HUDEP-2 (cell line): ENCODE measurements at regions not wholly inside any gene's neighbourhood (a gene's known extent, or its start where the extent isn't known, plus 50 kb on each side); places are given as distances from the start of the nearest gene placed in this dataset.

ENCODE experiments used
- DNase-seq, 76 experiments: peaks; one replicate each; lab custom pipeline; 2025; ENCODE audit not compliant: unreplicated experiment in 76 of 76; lab: John Stamatoyannopoulos, UW

- DNase-seq = no peak
These were observed 704.1 kb downstream of the PRELID2 start for GRCh38 chr5:145130996-145131395.

- no peak for DNase-seq
These were observed 705.3 kb downstream of the PRELID2 start for GRCh38 chr5:145129797-145130196.

- DNase-seq = no peak
These were observed 710.3 kb downstream of the PRELID2 start for GRCh38 chr5:145124806-145125205.

DNA sequence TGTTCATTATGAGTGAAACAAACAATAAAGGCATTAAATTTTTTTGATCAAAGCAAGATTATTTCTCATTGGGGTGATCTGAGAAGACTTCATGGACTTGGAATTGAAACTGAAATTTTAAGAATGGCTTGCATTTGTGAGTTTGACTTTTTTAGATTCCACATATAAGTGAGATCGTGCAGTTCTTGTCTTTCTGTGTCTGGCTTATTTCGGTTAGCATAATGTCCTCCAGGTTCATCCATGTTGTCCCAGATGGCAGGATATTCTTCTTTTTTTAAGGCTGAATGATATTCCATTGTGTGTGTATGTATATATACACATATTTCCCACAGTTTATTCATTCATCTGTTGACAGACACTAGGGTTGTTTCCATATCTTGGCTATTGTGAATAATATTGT lies 716.5 kb downstream of the PRELID2 start:
- DNase-seq = no peak

DNA sequence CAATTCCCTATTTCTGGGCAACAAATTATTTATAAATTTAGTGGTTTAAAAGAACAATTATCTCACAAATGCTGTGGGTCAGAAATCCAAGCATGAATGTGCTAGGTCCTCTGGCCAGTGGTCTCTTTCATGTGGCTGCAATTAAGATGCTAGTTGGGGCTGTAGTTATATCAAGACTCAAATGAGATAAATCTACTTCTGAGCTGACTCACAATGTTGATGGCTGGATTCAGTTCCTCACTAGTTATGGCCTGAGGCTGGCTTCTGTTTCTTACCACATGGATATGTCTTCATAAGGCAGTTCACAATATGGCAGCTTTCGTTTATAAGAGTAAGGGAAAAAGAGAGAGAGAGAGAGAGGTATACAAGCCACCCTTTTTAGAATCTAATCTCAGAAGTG lies 717.0 kb downstream of the PRELID2 start:
- DNase-seq = no peak

DNA sequence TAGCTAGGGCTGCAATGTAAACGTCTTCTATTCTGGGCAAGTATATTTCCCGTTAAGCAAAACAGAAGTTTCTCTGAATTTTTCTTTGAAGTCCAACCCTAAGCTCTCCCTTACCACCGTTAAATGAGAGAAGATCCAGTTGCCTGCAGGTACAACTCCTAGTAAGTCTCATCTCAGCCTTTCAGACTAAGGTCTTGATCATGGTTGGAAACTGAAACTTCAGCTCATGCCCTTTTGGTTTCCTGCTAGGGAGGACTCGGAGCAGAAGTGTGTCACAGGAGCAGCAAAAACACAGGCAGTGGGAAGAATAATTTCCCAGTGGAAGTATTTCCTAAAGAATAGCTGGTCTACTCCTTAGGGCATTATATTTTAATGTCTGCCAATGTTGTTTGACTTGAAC lies 717.9 kb downstream of the PRELID2 start:
- DNase-seq = no peak

DNA sequence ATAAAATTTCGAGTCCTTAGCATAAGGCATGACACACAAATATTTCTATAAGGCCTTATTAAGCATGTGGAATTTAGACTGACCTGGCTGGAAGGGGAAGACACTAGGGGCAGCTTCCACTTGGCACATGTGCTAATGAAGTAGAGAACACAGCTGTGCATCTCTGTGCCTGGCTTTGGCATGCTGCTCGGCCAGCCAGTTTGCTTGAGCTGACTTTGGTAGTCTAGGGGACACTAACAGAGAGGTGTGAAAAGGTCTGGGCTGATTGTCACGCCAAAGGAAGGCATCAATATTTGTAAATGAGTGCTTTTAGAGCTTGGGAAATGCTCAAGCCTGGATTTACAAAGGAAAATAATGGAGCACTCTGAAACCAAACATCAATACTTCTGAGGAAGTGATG lies 723.7 kb downstream of the PRELID2 start:
- DNase-seq = no peak

GRCh38 chr5:145110834-145111233 lies 724.3 kb downstream of the PRELID2 start:
- no peak for DNase-seq

DNA sequence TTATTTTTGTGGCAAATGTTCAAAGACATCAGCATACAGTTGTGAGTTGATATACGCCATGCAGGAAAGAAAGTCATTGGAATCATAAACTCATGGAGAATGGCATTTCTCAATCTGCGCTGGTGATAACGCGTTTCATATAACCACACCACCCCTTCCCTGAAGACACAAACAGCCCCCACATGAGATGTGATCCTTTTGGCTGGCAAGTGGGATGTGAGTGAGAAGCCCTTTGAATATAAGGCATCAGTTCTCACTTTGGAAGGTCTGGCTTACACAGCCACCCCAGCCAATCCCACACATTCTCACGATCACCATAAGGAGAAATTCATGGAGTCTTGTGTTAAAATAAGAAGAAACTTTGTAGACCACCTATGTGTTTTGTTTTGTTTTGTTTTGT lies 725.0 kb downstream of the PRELID2 start:
- no peak for DNase-seq

DNA sequence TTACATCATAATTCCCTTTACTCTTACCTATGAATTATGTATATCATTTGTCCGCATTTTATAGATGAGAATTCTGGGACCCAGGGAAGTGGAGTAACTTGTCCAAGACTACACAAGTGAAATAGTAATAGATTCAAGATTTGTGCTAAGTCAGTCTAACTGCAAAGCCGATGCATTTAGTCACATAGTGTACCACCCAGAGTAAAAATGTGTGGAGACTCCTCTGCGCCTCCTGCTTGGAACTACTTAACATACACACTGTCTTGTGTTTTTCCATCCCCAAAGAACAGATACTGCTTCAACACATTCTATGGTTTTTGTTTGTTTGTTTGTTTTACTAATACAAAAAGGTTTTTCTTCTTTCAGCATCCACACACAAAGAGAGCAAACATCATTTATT lies 729.8 kb downstream of the PRELID2 start:
- no peak for DNase-seq

GRCh38 chr5:145104106-145104505 lies 731.0 kb downstream of the PRELID2 start:
- DNase-seq = no peak

DNA sequence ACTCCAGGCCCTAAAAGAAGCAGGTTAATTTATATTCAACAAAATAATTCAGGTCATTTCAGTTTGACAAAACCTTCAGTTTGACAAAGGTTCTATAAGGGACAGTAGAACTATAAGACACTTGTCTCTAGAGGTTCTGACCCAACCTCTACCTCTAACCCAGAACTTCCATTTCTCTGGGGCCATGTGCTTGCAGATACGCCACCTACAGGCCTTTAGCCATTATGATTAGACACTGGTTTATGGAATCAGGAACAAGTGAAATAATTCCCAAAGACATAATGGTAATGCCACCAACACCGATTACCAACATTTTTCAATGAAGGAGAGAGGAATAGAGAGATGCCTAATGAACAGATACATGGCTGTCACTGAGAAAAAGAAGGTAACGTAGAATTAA lies 733.9 kb downstream of the PRELID2 start:
- DNase-seq = peak in 1 of 76 experiments; percentile 3

GRCh38 chr5:145090115-145090514 lies 745.0 kb downstream of the PRELID2 start:
- no peak for DNase-seq

DNA sequence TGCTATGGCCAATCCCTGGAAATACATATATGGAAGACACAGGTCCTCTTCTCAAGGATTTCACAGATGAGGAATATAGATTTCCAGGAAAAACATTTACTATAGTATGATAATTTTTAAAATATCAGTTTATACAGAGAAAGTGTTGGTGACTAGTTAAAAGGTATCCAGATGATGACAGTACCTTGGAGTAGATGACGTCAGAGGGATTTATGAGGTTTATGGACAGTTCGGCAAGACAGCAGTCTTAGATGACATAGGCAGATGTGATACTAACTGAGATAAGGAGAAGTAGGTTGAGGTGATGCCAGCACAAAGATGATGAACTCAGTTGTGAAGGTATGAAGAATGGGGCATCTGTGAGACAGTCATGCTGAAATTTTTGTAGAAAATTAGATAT lies 750.3 kb downstream of the PRELID2 start:
- DNase-seq = no peak

GRCh38 chr5:145077028-145077427 lies 758.1 kb downstream of the PRELID2 start:
- no peak for DNase-seq

DNA sequence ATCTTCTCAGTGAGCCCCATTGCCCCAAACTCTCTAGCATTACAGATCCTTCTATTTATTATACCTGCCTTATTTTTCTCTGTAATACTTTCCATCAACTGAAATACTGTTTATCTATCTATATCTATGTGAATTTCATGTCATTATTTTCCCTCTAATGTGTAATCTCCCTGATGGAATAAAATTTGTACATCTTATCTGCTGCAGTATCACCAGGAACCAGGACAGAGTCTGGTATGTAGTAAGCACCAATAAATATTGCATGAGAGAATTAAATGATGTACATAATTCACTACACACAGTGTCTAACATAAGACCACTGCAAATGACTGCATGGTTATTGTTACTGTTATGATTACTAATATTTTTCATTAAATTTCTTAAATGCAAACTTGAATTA lies 759.1 kb downstream of the PRELID2 start:
- no peak for DNase-seq

GRCh38 chr5:145072889-145073288 lies 762.3 kb downstream of the PRELID2 start:
- DNase-seq = no peak

DNA sequence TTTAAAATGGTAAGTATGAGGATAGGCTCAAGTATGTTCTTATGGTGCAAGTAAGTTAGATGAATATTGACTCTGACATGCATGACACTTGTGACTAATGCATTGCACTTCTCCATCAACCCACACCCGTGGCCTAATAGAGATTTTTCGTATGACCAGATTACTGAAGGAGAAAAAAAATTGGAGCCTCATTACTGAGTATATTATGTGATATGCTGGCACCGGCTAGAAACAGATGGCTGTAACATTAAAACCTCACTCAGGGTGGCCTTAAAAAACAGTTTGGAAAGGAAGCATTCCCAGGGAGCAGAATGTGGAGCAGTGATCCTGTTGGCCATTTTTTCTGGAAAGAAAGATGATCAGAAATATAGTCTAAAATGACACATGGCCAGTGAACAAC lies 766.4 kb downstream of the PRELID2 start:
- no peak for DNase-seq

GRCh38 chr5:145062280-145063062 lies 772.7 kb downstream of the PRELID2 start:
- no peak for DNase-seq

DNA sequence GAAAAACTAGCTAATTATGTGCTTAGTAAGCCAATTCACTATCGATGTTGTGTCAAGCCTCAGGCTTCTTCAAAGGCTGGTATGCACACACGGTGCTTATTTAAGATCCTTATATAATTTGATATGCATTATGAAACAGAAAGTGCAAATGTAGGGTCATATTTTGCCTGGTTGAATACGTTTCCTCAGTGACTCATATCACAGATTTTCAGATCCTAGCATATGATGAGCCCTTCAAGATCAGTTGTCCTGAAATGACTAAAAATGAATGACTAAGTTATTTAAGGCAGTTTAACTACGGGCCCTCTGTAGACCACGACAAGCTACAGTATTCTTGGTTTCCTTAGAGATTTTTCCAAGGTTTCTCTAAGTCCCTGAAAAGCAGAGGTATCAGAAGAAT lies 778.3 kb downstream of the PRELID2 start:
- no peak for DNase-seq

GRCh38 chr5:145050181-145050580 lies 785.0 kb downstream of the PRELID2 start:
- no peak for DNase-seq

DNA sequence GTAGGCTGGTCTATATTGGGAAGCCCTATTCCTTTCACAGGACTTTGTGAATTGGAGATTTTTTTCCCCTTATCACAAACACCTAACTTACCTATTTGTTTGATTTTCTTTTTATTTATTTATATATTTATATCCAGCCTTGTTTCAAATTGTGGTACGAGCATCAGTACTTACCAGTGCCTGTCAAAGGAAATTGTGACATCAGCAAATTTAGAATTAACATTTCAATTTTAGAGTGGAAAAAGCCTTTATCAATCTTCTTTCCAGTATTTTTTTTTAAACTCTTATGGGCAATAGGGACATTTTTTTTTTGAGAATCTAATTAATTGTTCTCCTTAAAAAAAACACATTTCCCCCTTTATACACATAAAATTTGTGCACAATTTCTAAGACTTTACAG lies 790.2 kb downstream of the PRELID2 start:
- DNase-seq = no peak

DNA sequence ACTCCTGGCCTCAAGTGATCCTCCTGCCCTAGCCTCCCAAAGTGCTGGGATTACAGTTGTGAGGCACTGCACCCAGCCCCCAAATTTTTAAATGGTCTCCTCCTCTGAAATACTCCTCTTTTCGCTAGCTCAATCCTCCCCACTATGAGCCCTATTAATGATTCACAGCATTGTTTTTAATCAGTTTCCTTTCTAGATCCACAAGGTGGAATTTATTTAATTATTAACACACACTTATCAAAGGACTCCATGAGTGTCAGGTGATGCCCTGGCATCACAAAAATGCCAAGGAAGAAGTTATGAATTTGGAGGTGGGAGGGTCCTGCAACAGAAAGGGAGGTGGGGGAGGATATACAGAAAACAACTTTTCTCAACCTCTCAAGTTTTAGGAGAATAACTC lies 806.5 kb downstream of the PRELID2 start:
- no peak for DNase-seq
